Liver (tissue), 8 donors: ENCODE measurements at regions not wholly inside any gene's neighbourhood (a gene's known extent, or its start where the extent isn't known, plus 50 kb on each side); places are given as distances from the start of the nearest gene placed in this dataset.

ENCODE experiments used
- DNase-seq: peaks from one replicate; pipeline ENCODE4 v3.0.0-alpha.2; 2017; ENCODE audit warnings: low spot score
- H3K27ac ChIP-seq, 2 donors: one replicate each; pipeline ENCODE4 v1.7.0; 2013; ENCODE audit warnings: inconsistent platforms in 2 of 2, low read length in 2 of 2, control low read depth in 1 of 2, low read depth in 1 of 2, mild to moderate bottlenecking in 1 of 2
- H3K27me3 ChIP-seq, 4 donors: one replicate each; pipeline versions ENCODE4 v1.6.1 to v1.7.0; 2013; ENCODE audit warnings: low read length in 3 of 4, inconsistent platforms in 1 of 4, mild to moderate bottlenecking in 1 of 4, moderate library complexity in 1 of 4; ENCODE audit not compliant: control insufficient read depth in 4 of 4, insufficient read depth in 4 of 4
- H3K36me3 ChIP-seq, 4 donors: one replicate each; pipeline versions ENCODE4 v1.6.1 to v1.7.0; 2013; ENCODE audit warnings: low read length in 3 of 4, mild to moderate bottlenecking in 3 of 4, low read depth in 1 of 4, moderate library complexity in 1 of 4; ENCODE audit not compliant: control insufficient read depth in 4 of 4, insufficient read depth in 3 of 4
- H3K4me1 ChIP-seq, 4 donors: one replicate each; pipeline versions ENCODE4 v1.6.1 to v1.7.0; 2013; ENCODE audit warnings: low read length in 3 of 4, mild to moderate bottlenecking in 3 of 4, moderate library complexity in 1 of 4; ENCODE audit not compliant: control insufficient read depth in 4 of 4, insufficient read depth in 4 of 4
- H3K4me3 ChIP-seq, 3 donors: one replicate each; pipeline versions ENCODE4 v1.6.1 to v1.7.0; 2013; ENCODE audit warnings: low read length in 3 of 3, control low read depth in 1 of 3, low read depth in 1 of 3, mild to moderate bottlenecking in 1 of 3
- H3K9ac ChIP-seq, 2 donors: one replicate each; pipeline ENCODE4 v1.7.0; 2013; ENCODE audit warnings: low read length in 2 of 2, mild to moderate bottlenecking in 2 of 2, moderate library complexity in 2 of 2, control low read depth in 1 of 2, low read depth in 1 of 2
- H3K9me3 ChIP-seq, 4 donors: one replicate each; pipeline versions ENCODE4 v1.6.1 to v1.7.0; 2013; ENCODE audit warnings: low read length in 3 of 4; ENCODE audit not compliant: control insufficient read depth in 4 of 4
- EGR1 ChIP-seq, 2 donors: IDR thresholded peaks; 2 replicates each; pipeline ENCODE4 v1.6.1; 2016 to 2018; ENCODE audit warnings: antibody characterized with exemption in 2 of 2, low read depth in 2 of 2
- FOXA1 ChIP-seq: IDR thresholded peaks from 2 replicates; pipeline ENCODE4 v1.6.1; 2016; ENCODE audit warnings: antibody characterized with exemption
- FOXA2 ChIP-seq: IDR thresholded peaks from 2 replicates; pipeline ENCODE4 v1.6.1; 2016; ENCODE audit warnings: antibody characterized with exemption
- GABPA ChIP-seq, 2 donors: IDR thresholded peaks in 1 of 2; conservative IDR thresholded peaks in 1 of 2; 2 replicates each; pipeline ENCODE4 v1.6.1; 2016; ENCODE audit warnings: antibody characterized with exemption in 2 of 2, mild to moderate bottlenecking in 1 of 2, moderate library complexity in 1 of 2
- HNF4A ChIP-seq, 2 donors: conservative IDR thresholded peaks; 2 replicates each; pipeline ENCODE4 v1.6.1; 2016; ENCODE audit warnings: antibody characterized with exemption in 2 of 2, mild to moderate bottlenecking in 2 of 2
- HNF4G ChIP-seq: IDR thresholded peaks from 2 replicates; pipeline ENCODE4 v1.6.1; 2016; ENCODE audit warnings: antibody characterized with exemption
- JUND ChIP-seq, 2 donors: IDR thresholded peaks; 2 replicates each; pipeline ENCODE4 v1.6.1; 2016; ENCODE audit warnings: antibody characterized with exemption in 2 of 2
- NR2F2 ChIP-seq: IDR thresholded peaks from 2 replicates; pipeline ENCODE4 v1.6.1; 2016; ENCODE audit warnings: antibody characterized with exemption
- RAD21 ChIP-seq, 2 donors: IDR thresholded peaks; 2 replicates each; pipeline ENCODE4 v1.6.1; 2016; ENCODE audit warnings: antibody characterized with exemption in 2 of 2, mild to moderate bottlenecking in 2 of 2
- SP1 ChIP-seq: IDR thresholded peaks from 2 replicates; pipeline ENCODE4 v1.6.1; 2018; ENCODE audit warnings: antibody characterized with exemption, mild to moderate bottlenecking
- TAF1 ChIP-seq: conservative IDR thresholded peaks from 2 replicates; pipeline ENCODE4 v1.6.1; 2016; ENCODE audit warnings: antibody characterized with exemption, mild to moderate bottlenecking
- YY1 ChIP-seq: IDR thresholded peaks from 2 replicates; pipeline ENCODE4 v1.6.1; 2016; ENCODE audit warnings: antibody characterized with exemption, mild to moderate bottlenecking
- WGBS: extraction: QIAGEN DNeasy Blood & Tissue Kit; methylation state at CpG from one replicate; pipeline ENCODE4 v1.1.7; 2013; 5-methylcytosine and 5-hydroxymethylcytosine counted together
- TF ChIP-seq, protein P1 (sequence below): IDR thresholded peaks from 2 replicates; pipeline ENCODE4 v1.6.1; 2016; ENCODE audit warnings: antibody characterized with exemption
- TF ChIP-seq, protein P2 (sequence below): IDR thresholded peaks from 2 replicates; pipeline ENCODE4 v1.6.1; 2016; ENCODE audit warnings: antibody characterized with exemption
- TF ChIP-seq, protein P3 (sequence below): IDR thresholded peaks from 2 replicates; pipeline ENCODE4 v1.6.1; 2016; ENCODE audit warnings: antibody characterized with exemption
- TF ChIP-seq, protein P4 (sequence below): IDR thresholded peaks from 2 replicates; pipeline ENCODE4 v1.6.1; 2016; ENCODE audit warnings: antibody characterized with exemption, mild to moderate bottlenecking
- TF ChIP-seq, protein P5 (sequence below): fragments of 150-350 bp; IDR thresholded peaks from 2 replicates; pipeline ENCODE4 v1.5.1; 2017; ENCODE audit warnings: improper control_type of control experiment, low read depth, low read length; ENCODE audit not compliant: missing input control
- donor health status: healthy.
- donor health status: healthy.
- donor health status: healthy.
- donor health status: healthy.
- donor health status: healthy.

DNA sequence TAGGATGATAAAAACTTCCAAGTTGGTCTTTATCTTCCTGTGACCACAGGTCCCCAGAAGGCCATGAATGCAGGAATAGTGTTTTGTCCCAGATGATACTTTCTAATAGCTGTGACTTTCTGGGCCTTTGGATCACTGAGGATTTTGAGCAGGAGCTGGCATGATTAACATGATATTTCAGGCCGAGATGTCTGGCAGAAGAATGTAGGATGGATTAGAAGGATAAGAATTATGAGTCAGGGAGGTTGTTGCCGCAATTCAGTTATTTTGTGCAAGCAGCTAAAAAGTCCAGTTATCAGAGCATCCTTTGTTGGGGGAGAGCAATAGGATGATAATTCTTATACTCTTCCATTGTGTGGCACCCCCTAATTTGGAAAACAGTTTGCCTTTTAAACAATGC, 189.7 kb downstream of the PSAT1 start:
- H3K4me1 ChIP-seq, result no peaks in the 10 kb centered on the region
- H3K27me3 ChIP-seq, result no peaks in the 10 kb centered on the region
- no peaks in the 10 kb centered on the region for H3K36me3 ChIP-seq
- TF ChIP-seq JUND (IDR thresholded peaks at IDR 0.05) (no peak), FOXA2 (no peak), GABPA (IDR thresholded peaks at IDR 0.05 in 1 of 2, conservative IDR thresholded peaks at IDR 0.05 in 1 of 2) (no peak), RAD21 (IDR thresholded peaks at IDR 0.05) (no peak), TAF1 (no peak), NR2F2 (no peak), HNF4A (conservative IDR thresholded peaks at IDR 0.05) (no peak), EGR1 (IDR thresholded peaks at IDR 0.05; ENCODE audit: low read depth in 2 of 2) (no peak)
- TF ChIP-seq, protein P1, sequence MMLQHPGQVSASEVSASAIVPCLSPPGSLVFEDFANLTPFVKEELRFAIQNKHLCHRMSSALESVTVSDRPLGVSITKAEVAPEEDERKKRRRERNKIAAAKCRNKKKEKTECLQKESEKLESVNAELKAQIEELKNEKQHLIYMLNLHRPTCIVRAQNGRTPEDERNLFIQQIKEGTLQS, result no peak
- TF ChIP-seq, protein P2, sequence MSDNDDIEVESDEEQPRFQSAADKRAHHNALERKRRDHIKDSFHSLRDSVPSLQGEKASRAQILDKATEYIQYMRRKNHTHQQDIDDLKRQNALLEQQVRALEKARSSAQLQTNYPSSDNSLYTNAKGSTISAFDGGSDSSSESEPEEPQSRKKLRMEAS, result no peak
- TF ChIP-seq, protein P3, sequence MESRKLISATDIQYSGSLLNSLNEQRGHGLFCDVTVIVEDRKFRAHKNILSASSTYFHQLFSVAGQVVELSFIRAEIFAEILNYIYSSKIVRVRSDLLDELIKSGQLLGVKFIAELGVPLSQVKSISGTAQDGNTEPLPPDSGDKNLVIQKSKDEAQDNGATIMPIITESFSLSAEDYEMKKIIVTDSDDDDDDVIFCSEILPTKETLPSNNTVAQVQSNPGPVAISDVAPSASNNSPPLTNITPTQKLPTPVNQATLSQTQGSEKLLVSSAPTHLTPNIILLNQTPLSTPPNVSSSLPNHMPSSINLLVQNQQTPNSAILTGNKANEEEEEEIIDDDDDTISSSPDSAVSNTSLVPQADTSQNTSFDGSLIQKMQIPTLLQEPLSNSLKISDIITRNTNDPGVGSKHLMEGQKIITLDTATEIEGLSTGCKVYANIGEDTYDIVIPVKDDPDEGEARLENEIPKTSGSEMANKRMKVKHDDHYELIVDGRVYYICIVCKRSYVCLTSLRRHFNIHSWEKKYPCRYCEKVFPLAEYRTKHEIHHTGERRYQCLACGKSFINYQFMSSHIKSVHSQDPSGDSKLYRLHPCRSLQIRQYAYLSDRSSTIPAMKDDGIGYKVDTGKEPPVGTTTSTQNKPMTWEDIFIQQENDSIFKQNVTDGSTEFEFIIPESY, result no peak
- no peak overlapping the region for H3K9ac ChIP-seq
- no peaks in the 10 kb centered on the region for H3K9me3 ChIP-seq
- 87% methylated on average over 2 of the region's 2 CpGs for WGBS
- H3K27ac ChIP-seq, result no peak overlapping the region
- DNase-seq, result no peak
- H3K4me3 ChIP-seq, result no peak overlapping the region

DNA sequence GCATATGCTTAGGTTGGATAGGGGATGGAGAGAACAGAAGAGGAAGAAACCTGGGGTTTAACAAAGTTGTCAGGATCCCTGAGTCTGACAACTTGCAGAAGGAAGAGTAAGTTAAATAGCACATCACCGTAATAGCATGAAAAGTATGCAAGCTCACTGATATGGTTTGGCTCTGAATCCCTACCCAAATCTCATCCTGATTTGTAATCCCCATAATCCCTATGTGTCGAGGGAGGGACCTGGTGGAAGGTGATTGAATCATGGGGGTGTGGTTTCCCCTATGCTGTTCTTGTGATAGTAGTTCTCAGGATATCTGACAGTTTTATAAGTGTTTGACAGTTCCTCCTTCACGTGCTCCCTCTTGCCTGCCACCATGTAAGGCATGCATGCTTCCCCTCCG, 193.3 kb downstream of the PSAT1 start:
- WGBS, result 82% methylated on average over 4 of the region's 4 CpGs
- H3K9me3 ChIP-seq, result no peaks in the 10 kb centered on the region
- H3K9ac ChIP-seq, result no peak overlapping the region
- TF ChIP-seq FOXA1 (no peak), JUND (IDR thresholded peaks at IDR 0.05) (no peak), SP1 (no peak)
- no peaks in the 10 kb centered on the region for H3K27me3 ChIP-seq
- no peaks in the 10 kb centered on the region for H3K4me1 ChIP-seq
- no peak for DNase-seq
- no peak overlapping the region for H3K4me3 ChIP-seq
- no peaks in the 10 kb centered on the region for H3K36me3 ChIP-seq
- no peak overlapping the region for H3K27ac ChIP-seq

DNA sequence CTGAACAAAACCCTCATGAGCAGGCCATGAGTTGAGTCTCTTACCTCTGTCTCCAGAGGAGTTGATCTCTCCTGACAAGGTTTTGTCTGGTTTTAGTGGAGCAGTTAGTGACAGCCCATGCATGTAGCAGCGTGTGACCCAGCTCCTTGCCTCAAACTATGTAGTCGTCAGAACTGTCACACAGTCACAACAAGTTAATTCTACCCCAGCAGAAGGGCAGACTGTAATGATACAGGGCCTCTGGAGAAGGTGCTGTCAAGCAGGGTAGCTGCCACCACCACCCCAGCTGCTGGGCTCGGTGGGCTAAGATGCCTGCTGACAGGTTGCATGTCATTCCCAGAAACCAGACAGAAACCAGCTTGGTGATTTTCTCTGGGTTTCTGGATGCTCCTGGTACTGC, 194.5 kb downstream of the PSAT1 start:
- 76% methylated on average over 3 of the region's 3 CpGs for WGBS
- Histone ChIP-seq H3K9me3 (no peaks in the 10 kb centered on the region), H3K4me3 (no peak overlapping the region), H3K27ac (no peak overlapping the region), H3K36me3 (no peaks in the 10 kb centered on the region), H3K27me3 (no peaks in the 10 kb centered on the region), H3K9ac (no peak overlapping the region), H3K4me1 (no peaks in the 10 kb centered on the region)
- no peak for DNase-seq
- TF ChIP-seq TAF1, result no peak
- TF ChIP-seq, protein P4, sequence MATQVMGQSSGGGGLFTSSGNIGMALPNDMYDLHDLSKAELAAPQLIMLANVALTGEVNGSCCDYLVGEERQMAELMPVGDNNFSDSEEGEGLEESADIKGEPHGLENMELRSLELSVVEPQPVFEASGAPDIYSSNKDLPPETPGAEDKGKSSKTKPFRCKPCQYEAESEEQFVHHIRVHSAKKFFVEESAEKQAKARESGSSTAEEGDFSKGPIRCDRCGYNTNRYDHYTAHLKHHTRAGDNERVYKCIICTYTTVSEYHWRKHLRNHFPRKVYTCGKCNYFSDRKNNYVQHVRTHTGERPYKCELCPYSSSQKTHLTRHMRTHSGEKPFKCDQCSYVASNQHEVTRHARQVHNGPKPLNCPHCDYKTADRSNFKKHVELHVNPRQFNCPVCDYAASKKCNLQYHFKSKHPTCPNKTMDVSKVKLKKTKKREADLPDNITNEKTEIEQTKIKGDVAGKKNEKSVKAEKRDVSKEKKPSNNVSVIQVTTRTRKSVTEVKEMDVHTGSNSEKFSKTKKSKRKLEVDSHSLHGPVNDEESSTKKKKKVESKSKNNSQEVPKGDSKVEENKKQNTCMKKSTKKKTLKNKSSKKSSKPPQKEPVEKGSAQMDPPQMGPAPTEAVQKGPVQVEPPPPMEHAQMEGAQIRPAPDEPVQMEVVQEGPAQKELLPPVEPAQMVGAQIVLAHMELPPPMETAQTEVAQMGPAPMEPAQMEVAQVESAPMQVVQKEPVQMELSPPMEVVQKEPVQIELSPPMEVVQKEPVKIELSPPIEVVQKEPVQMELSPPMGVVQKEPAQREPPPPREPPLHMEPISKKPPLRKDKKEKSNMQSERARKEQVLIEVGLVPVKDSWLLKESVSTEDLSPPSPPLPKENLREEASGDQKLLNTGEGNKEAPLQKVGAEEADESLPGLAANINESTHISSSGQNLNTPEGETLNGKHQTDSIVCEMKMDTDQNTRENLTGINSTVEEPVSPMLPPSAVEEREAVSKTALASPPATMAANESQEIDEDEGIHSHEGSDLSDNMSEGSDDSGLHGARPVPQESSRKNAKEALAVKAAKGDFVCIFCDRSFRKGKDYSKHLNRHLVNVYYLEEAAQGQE, result no peak
- TF ChIP-seq YY1, result no peak
- no peak for TF ChIP-seq EGR1 (IDR thresholded peaks at IDR 0.05; ENCODE audit: low read depth in 2 of 2)
- TF ChIP-seq RAD21 (IDR thresholded peaks at IDR 0.05), result no peak
- TF ChIP-seq, protein P1, result no peak
- no peak for TF ChIP-seq FOXA2
- TF ChIP-seq HNF4G, result no peak
- TF ChIP-seq, protein P5, sequence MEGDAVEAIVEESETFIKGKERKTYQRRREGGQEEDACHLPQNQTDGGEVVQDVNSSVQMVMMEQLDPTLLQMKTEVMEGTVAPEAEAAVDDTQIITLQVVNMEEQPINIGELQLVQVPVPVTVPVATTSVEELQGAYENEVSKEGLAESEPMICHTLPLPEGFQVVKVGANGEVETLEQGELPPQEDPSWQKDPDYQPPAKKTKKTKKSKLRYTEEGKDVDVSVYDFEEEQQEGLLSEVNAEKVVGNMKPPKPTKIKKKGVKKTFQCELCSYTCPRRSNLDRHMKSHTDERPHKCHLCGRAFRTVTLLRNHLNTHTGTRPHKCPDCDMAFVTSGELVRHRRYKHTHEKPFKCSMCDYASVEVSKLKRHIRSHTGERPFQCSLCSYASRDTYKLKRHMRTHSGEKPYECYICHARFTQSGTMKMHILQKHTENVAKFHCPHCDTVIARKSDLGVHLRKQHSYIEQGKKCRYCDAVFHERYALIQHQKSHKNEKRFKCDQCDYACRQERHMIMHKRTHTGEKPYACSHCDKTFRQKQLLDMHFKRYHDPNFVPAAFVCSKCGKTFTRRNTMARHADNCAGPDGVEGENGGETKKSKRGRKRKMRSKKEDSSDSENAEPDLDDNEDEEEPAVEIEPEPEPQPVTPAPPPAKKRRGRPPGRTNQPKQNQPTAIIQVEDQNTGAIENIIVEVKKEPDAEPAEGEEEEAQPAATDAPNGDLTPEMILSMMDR, result no peak
- TF ChIP-seq GABPA (IDR thresholded peaks at IDR 0.05 in 1 of 2, conservative IDR thresholded peaks at IDR 0.05 in 1 of 2), result no peak
